ENCODE measurements at regions not wholly inside any gene's neighbourhood (a gene's known extent, or its start where the extent isn't known, plus 50 kb on each side); places are given as distances from the start of the nearest gene placed in this dataset.

- H3K23ac ChIP-seq (ENCODE audit: low read length), result no peak overlapping the region
- H2BK120ac ChIP-seq (ENCODE audit: low read depth, low read length), result no peak overlapping the region
- H3K36me3 ChIP-seq (ENCODE audit: control insufficient read depth, insufficient read depth, low read length), result no peaks in the 10 kb centered on the region
- no peak for DNase-seq
- H3K4me3 ChIP-seq (ENCODE audit: low read length), result no peak overlapping the region
- WGBS (ENCODE audit: extremely low coverage, insufficient coverage, low lambda C conversion rate), result no CpG with 5 or more reads among the region's 1 CpG
- no peak overlapping the region for H3K4ac ChIP-seq (ENCODE audit: low read depth, low read length)
- no peak overlapping the region for H3K27ac ChIP-seq (ENCODE audit: low read depth, low read length)
- H4K8ac ChIP-seq (ENCODE audit: low read depth, low read length), result no peak overlapping the region
- no peaks in the 10 kb centered on the region for H3K27me3 ChIP-seq (ENCODE audit: insufficient read depth, low read length, poor library complexity)
- H3K18ac ChIP-seq (ENCODE audit: low read length), result no peak overlapping the region
- no peak overlapping the region for H3K9ac ChIP-seq (ENCODE audit: low read length)
- H2BK5ac ChIP-seq (ENCODE audit: low read length), result no peak overlapping the region
- H3K56ac ChIP-seq (ENCODE audit: low read length), result no peak overlapping the region
- H2AK5ac ChIP-seq (ENCODE audit: low read length), result no peak overlapping the region
- no peak overlapping the region for H4K5ac ChIP-seq (ENCODE audit: low read length)
- no peaks in the 10 kb centered on the region for H3K4me1 ChIP-seq (ENCODE audit: control insufficient read depth, low read depth, low read length)
- no peak overlapping the region for H3K4me2 ChIP-seq (ENCODE audit: low read length)
- H2BK15ac ChIP-seq (replicated peaks; ENCODE audit: low read depth), result no peak overlapping the region
- H3K79me2 ChIP-seq (ENCODE audit: control insufficient read depth, insufficient read depth, low read length), result no peaks in the 10 kb centered on the region
- H3K79me1 ChIP-seq (ENCODE audit: low read length), result no peaks in the 10 kb centered on the region
These were observed 259.6 kb upstream of the POM121L12 start for GRCh38 chr7:52775876-52776275.

- no peaks in the 10 kb centered on the region for H3K27me3 ChIP-seq (ENCODE audit: insufficient read depth, low read length, poor library complexity)
- no peak overlapping the region for H3K56ac ChIP-seq (ENCODE audit: low read length)
- H4K8ac ChIP-seq (ENCODE audit: low read depth, low read length), result no peak overlapping the region
- no peaks in the 10 kb centered on the region for H3K79me2 ChIP-seq (ENCODE audit: control insufficient read depth, insufficient read depth, low read length)
- H2BK120ac ChIP-seq (ENCODE audit: low read depth, low read length), result no peak overlapping the region
- no peaks in the 10 kb centered on the region for H3K36me3 ChIP-seq (ENCODE audit: control insufficient read depth, insufficient read depth, low read length)
- no peak overlapping the region for H3K4me2 ChIP-seq (ENCODE audit: low read length)
- H3K4ac ChIP-seq (ENCODE audit: low read depth, low read length), result no peak overlapping the region
- H3K9ac ChIP-seq (ENCODE audit: low read length), result no peak overlapping the region
- no peak overlapping the region for H2BK5ac ChIP-seq (ENCODE audit: low read length)
- H4K5ac ChIP-seq (ENCODE audit: low read length), result no peak overlapping the region
- H3K23ac ChIP-seq (ENCODE audit: low read length), result no peak overlapping the region
- H3K4me3 ChIP-seq (ENCODE audit: low read length), result no peak overlapping the region
- no peak for DNase-seq
- no peaks in the 10 kb centered on the region for H3K79me1 ChIP-seq (ENCODE audit: low read length)
- H3K4me1 ChIP-seq (ENCODE audit: control insufficient read depth, low read depth, low read length), result no peaks in the 10 kb centered on the region
- H3K18ac ChIP-seq (ENCODE audit: low read length), result no peak overlapping the region
- WGBS (ENCODE audit: extremely low coverage, insufficient coverage, low lambda C conversion rate), result no CpG with 5 or more reads among the region's 5 CpGs
- H2BK15ac ChIP-seq (replicated peaks; ENCODE audit: low read depth), result no peak overlapping the region
- H3K27ac ChIP-seq (ENCODE audit: low read depth, low read length), result no peak overlapping the region
- no peak overlapping the region for H2AK5ac ChIP-seq (ENCODE audit: low read length)
These were observed 264.3 kb upstream of the POM121L12 start for GRCh38 chr7:52771177-52771576.

DNA sequence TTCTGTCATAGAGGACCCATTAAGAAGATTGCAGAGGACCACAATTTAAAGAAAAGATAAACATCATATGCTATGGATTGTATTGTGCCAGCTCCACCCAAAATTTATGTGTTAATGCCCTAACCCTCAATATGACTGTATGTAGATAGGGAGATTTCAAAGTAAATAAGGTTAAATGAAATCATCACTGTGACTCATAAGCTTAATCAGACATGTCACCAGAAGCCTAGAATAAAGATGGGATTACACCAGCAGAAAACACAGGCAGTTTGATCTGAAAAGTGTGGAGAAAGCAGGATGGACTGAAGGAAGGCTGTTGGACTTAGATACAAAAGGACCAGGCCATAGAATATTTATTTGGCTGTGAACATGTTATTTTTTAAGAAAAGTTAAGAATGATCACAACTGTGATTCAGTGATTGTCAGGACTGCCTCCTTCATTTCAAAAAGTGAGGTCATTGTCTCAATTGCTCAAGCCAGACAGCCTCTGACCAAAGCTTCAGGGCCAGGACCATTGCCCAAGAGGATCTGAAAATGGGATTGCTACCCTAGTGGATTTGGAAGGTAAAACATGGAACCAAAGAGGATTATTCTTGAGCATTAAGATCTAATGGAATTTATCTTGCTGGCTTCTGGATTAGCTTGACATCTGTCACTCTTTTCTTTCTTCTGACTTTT is 270.8 kb upstream of the POM121L12 start:
- Histone ChIP-seq H3K23ac (ENCODE audit: low read length) (no peak overlapping the region), H2BK5ac (ENCODE audit: low read length) (no peak overlapping the region), H4K8ac (ENCODE audit: low read depth, low read length) (no peak overlapping the region), H3K27me3 (ENCODE audit: insufficient read depth, low read length, poor library complexity) (no peaks in the 10 kb centered on the region), H3K4ac (ENCODE audit: low read depth, low read length) (no peak overlapping the region), H3K18ac (ENCODE audit: low read length) (no peak overlapping the region), H3K79me1 (ENCODE audit: low read length) (no peaks in the 10 kb centered on the region), H2AK5ac (ENCODE audit: low read length) (no peak overlapping the region), H4K5ac (ENCODE audit: low read length) (no peak overlapping the region), H2BK15ac (replicated peaks; ENCODE audit: low read depth) (no peak overlapping the region), H3K56ac (ENCODE audit: low read length) (no peak overlapping the region), H3K36me3 (ENCODE audit: control insufficient read depth, insufficient read depth, low read length) (no peaks in the 10 kb centered on the region), H3K4me3 (ENCODE audit: low read length) (no peak overlapping the region), H3K4me2 (ENCODE audit: low read length) (no peak overlapping the region), H2BK120ac (ENCODE audit: low read depth, low read length) (no peak overlapping the region), H3K27ac (ENCODE audit: low read depth, low read length) (no peak overlapping the region), H3K4me1 (ENCODE audit: control insufficient read depth, low read depth, low read length) (no peaks in the 10 kb centered on the region), H3K79me2 (ENCODE audit: control insufficient read depth, insufficient read depth, low read length) (no peaks in the 10 kb centered on the region), H3K9ac (ENCODE audit: low read length) (no peak overlapping the region)
- DNase-seq, result no peak

DNA sequence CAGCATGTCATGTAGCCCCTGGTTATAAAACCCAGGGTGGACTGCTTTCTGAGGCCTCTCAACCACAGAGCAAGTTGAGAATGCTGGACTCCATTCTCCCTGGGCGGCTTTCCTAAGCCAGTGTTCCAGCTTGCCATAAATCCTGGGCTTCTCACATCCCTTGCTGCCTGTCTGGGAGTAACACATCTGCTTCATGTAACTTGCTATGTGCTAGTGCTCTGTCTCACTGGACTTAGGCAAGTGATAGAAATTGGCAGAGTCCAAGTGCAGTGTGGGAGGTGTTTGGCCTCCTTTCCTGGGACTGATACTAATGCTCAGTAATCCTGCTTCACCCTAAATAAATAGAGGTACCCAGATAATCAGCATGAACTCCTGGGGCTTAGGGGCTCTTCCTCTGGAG is 277.1 kb upstream of the POM121L12 start:
- no peak overlapping the region for H3K18ac ChIP-seq (ENCODE audit: low read length)
- H3K4ac ChIP-seq (ENCODE audit: low read depth, low read length), result no peak overlapping the region
- no peak overlapping the region for H2AK5ac ChIP-seq (ENCODE audit: low read length)
- no peak overlapping the region for H4K5ac ChIP-seq (ENCODE audit: low read length)
- H2BK120ac ChIP-seq (ENCODE audit: low read depth, low read length), result no peak overlapping the region
- no CpG with 5 or more reads among the region's 1 CpG for WGBS (ENCODE audit: extremely low coverage, insufficient coverage, low lambda C conversion rate)
- H3K27me3 ChIP-seq (ENCODE audit: insufficient read depth, low read length, poor library complexity), result no peaks in the 10 kb centered on the region
- H2BK15ac ChIP-seq (replicated peaks; ENCODE audit: low read depth), result no peak overlapping the region
- H2BK5ac ChIP-seq (ENCODE audit: low read length), result no peak overlapping the region
- H3K9ac ChIP-seq (ENCODE audit: low read length), result no peak overlapping the region
- H3K23ac ChIP-seq (ENCODE audit: low read length), result no peak overlapping the region
- H3K4me1 ChIP-seq (ENCODE audit: control insufficient read depth, low read depth, low read length), result no peaks in the 10 kb centered on the region
- no peaks in the 10 kb centered on the region for H3K79me1 ChIP-seq (ENCODE audit: low read length)
- no peak overlapping the region for H3K4me2 ChIP-seq (ENCODE audit: low read length)
- H3K36me3 ChIP-seq (ENCODE audit: control insufficient read depth, insufficient read depth, low read length), result no peaks in the 10 kb centered on the region
- no peak overlapping the region for H3K56ac ChIP-seq (ENCODE audit: low read length)
- H3K79me2 ChIP-seq (ENCODE audit: control insufficient read depth, insufficient read depth, low read length), result no peaks in the 10 kb centered on the region
- no peak overlapping the region for H3K4me3 ChIP-seq (ENCODE audit: low read length)
- no peak for DNase-seq
- H3K27ac ChIP-seq (ENCODE audit: low read depth, low read length), result no peak overlapping the region
- H4K8ac ChIP-seq (ENCODE audit: low read depth, low read length), result no peak overlapping the region

DNA sequence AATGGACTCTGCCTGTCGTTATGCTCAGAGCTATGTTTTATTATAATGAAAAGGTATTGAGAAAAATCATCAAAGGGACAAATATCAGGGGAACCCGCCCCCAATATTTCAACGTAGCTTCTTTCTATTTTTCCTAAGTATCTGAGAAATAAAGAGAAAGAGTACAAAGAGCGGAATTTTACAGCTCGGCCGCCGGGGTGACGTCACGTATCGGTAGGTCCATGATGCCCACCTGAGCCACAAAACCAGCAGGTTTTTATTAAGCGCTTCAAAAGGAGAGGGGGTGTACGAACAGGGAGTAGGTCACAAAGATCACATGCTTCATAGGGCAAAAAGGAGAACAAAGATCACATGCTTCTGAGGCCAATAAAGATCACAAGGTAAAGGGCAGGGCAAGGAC is 281.6 kb upstream of the POM121L12 start:
- Histone ChIP-seq H3K79me2 (ENCODE audit: control insufficient read depth, insufficient read depth, low read length) (no peaks in the 10 kb centered on the region), H4K5ac (ENCODE audit: low read length) (no peak overlapping the region), H3K4ac (ENCODE audit: low read depth, low read length) (no peak overlapping the region), H3K56ac (ENCODE audit: low read length) (no peak overlapping the region), H2BK15ac (replicated peaks; ENCODE audit: low read depth) (no peak overlapping the region), H2AK5ac (ENCODE audit: low read length) (no peak overlapping the region), H3K79me1 (ENCODE audit: low read length) (no peaks in the 10 kb centered on the region), H3K4me3 (ENCODE audit: low read length) (no peak overlapping the region), H3K27me3 (ENCODE audit: insufficient read depth, low read length, poor library complexity) (no peaks in the 10 kb centered on the region), H3K23ac (ENCODE audit: low read length) (no peak overlapping the region), H3K4me1 (ENCODE audit: control insufficient read depth, low read depth, low read length) (no peaks in the 10 kb centered on the region), H3K36me3 (ENCODE audit: control insufficient read depth, insufficient read depth, low read length) (no peaks in the 10 kb centered on the region), H3K4me2 (ENCODE audit: low read length) (no peak overlapping the region), H2BK120ac (ENCODE audit: low read depth, low read length) (no peak overlapping the region), H3K18ac (ENCODE audit: low read length) (no peak overlapping the region), H2BK5ac (ENCODE audit: low read length) (no peak overlapping the region), H3K9ac (ENCODE audit: low read length) (no peak overlapping the region), H4K8ac (ENCODE audit: low read depth, low read length) (no peak overlapping the region), H3K27ac (ENCODE audit: low read depth, low read length) (no peak overlapping the region)
- DNase-seq, result no peak
- WGBS (ENCODE audit: extremely low coverage, insufficient coverage, low lambda C conversion rate), result no CpG with 5 or more reads among the region's 12 CpGs

GRCh38 chr7:52752891-52753290 is 282.5 kb upstream of the POM121L12 start:
- Histone ChIP-seq H3K4ac (ENCODE audit: low read depth, low read length) (no peak overlapping the region), H3K4me1 (ENCODE audit: control insufficient read depth, low read depth, low read length) (no peaks in the 10 kb centered on the region), H2BK5ac (ENCODE audit: low read length) (no peak overlapping the region), H4K5ac (ENCODE audit: low read length) (no peak overlapping the region), H3K4me2 (ENCODE audit: low read length) (no peak overlapping the region), H3K56ac (ENCODE audit: low read length) (no peak overlapping the region), H3K9ac (ENCODE audit: low read length) (no peak overlapping the region), H3K79me1 (ENCODE audit: low read length) (no peaks in the 10 kb centered on the region), H3K4me3 (ENCODE audit: low read length) (no peak overlapping the region), H2AK5ac (ENCODE audit: low read length) (no peak overlapping the region), H3K36me3 (ENCODE audit: control insufficient read depth, insufficient read depth, low read length) (no peaks in the 10 kb centered on the region), H3K27ac (ENCODE audit: low read depth, low read length) (no peak overlapping the region), H3K79me2 (ENCODE audit: control insufficient read depth, insufficient read depth, low read length) (no peaks in the 10 kb centered on the region), H3K23ac (ENCODE audit: low read length) (no peak overlapping the region), H2BK15ac (replicated peaks; ENCODE audit: low read depth) (no peak overlapping the region), H3K27me3 (ENCODE audit: insufficient read depth, low read length, poor library complexity) (no peaks in the 10 kb centered on the region), H3K18ac (ENCODE audit: low read length) (no peak overlapping the region), H4K8ac (ENCODE audit: low read depth, low read length) (no peak overlapping the region), H2BK120ac (ENCODE audit: low read depth, low read length) (no peak overlapping the region)
- no peak for DNase-seq
- no CpG with 5 or more reads among the region's 4 CpGs for WGBS (ENCODE audit: extremely low coverage, insufficient coverage, low lambda C conversion rate)
